Right renal pelvis (tissue), 4 donors: ENCODE measurements at regions not wholly inside any gene's neighbourhood (a gene's known extent, or its start where the extent isn't known, plus 50 kb on each side); places are given as distances from the start of the nearest gene placed in this dataset.

Experiments
- DNase-seq, 4 donors: peaks; one replicate each; pipeline ENCODE4 v3.0.0-alpha.2; 2013; ENCODE audit warnings: low read depth in 4 of 4, low spot score in 3 of 4, missing footprints in 1 of 4

GRCh38 chr11:115903179-115903578 is 399.0 kb upstream of the CADM1 start:
- no peak for DNase-seq

GRCh38 chr11:115901069-115901468 is 396.9 kb upstream of the CADM1 start:
- no peak for DNase-seq

- DNase-seq = no peak
These were observed 395.9 kb upstream of the CADM1 start for GRCh38 chr11:115900111-115900510.

- no peak for DNase-seq
These were observed 393.5 kb upstream of the CADM1 start for GRCh38 chr11:115897707-115898106.

GRCh38 chr11:115896084-115896483 is 391.9 kb upstream of the CADM1 start:
- no peak for DNase-seq

- no peak for DNase-seq
These were observed 391.4 kb upstream of the CADM1 start for GRCh38 chr11:115895594-115895993.

GRCh38 chr11:115894176-115894575 is 390.0 kb upstream of the CADM1 start:
- no peak for DNase-seq

GRCh38 chr11:115893461-115894099 is 389.4 kb upstream of the CADM1 start:
- DNase-seq = no peak

GRCh38 chr11:115892016-115892415 is 387.8 kb upstream of the CADM1 start:
- DNase-seq = no peak

GRCh38 chr11:115891581-115891980 is 387.4 kb upstream of the CADM1 start:
- DNase-seq = no peak

GRCh38 chr11:115890500-115890899 is 386.3 kb upstream of the CADM1 start:
- no peak for DNase-seq

GRCh38 chr11:115889712-115890111 is 385.5 kb upstream of the CADM1 start:
- DNase-seq = no peak

- DNase-seq = no peak
These were observed 383.5 kb upstream of the CADM1 start for GRCh38 chr11:115887727-115888126.

GRCh38 chr11:115887316-115887715 is 383.1 kb upstream of the CADM1 start:
- no peak for DNase-seq

GRCh38 chr11:115886422-115886733 is 382.2 kb upstream of the CADM1 start:
- no peak for DNase-seq

- DNase-seq = no peak
These were observed 381.6 kb upstream of the CADM1 start for GRCh38 chr11:115885535-115886421.

- no peak for DNase-seq
These were observed 380.8 kb upstream of the CADM1 start for GRCh38 chr11:115884800-115885534.

GRCh38 chr11:115874843-115875242 is 370.6 kb upstream of the CADM1 start:
- DNase-seq = no peak

GRCh38 chr11:115873813-115874212 is 369.6 kb upstream of the CADM1 start:
- DNase-seq = no peak

- no peak for DNase-seq
These were observed 368.2 kb upstream of the CADM1 start for GRCh38 chr11:115872416-115872815.

- no peak for DNase-seq
These were observed 367.0 kb upstream of the CADM1 start for GRCh38 chr11:115871161-115871760.
